ENCODE measurements at regions not wholly inside any gene's neighbourhood (a gene's known extent, or its start where the extent isn't known, plus 50 kb on each side); places are given as distances from the start of the nearest gene placed in this dataset.
A peak's percentile ranks its signal among the peaks of the same experiment; 100 is the strongest.

DNA sequence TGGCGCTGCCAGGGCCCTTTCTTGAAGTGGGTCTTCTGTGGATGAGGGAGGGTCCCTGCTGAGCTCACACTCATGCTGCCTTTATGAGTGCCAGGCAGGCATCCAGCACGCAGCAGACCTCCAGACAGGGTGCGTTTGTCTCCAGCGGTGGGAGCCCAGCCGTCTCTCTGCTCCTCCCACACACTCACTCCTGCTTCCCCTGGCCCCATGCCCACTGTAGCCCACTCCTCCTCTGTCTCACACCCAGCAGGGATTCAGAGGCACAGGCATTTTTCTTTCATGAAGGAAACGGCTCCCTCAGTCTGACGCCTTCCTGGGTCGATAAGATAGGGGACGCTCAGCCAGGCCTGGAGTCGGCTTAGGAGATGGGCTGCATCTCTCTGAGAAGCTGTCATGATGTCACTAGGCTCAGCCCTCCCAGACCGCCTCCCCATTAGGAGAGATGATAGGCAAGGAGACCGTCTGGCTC, 183.9 kb upstream of the NCAM1 start:
- no peak for DNase-seq (ENCODE audit: low spot score)
- in situ Hi-C loops (cut with HindIII; ENCODE audit: low sequenced_read_pairs): no loop called here

DNA sequence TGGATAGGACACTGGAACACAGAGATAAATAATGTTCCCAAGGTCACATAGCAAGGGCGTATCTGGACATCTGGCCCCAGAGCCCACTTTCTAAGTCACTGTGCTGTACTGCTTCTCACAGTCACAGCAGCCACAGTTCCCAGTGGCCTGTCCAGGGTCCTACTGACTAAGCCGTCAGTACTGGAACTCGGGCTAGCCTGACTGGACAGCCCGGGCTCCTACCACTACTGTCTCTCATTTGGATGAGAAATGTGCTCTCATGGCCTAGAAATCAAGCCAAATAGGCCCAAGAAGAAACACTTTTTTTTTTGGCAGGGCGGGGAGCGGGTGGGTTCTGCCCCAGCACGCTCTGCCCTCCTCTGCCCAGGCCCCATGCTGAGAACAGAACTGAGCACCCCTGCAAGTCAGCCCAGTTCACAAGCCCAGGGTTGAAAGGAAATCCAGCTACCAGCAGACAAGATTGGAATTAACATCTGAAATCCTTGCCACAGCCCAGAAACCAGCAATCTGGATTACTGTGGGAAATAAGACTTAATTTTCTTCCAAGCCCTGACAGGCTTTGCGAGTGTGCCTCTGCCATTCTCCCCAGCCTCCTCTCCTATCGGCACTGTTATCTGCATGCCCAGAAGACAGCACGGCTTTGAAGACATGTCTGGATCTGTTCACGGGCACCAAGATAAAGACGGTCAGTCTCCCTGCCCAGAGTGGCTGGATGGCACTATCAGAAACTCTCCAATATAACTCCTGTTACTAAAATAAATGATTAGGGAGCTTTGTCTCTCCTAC, 182.9 kb upstream of the NCAM1 start:
- in situ Hi-C loops (cut with HindIII; ENCODE audit: low sequenced_read_pairs): no loop called here
- no peak for DNase-seq (ENCODE audit: low spot score)

DNA sequence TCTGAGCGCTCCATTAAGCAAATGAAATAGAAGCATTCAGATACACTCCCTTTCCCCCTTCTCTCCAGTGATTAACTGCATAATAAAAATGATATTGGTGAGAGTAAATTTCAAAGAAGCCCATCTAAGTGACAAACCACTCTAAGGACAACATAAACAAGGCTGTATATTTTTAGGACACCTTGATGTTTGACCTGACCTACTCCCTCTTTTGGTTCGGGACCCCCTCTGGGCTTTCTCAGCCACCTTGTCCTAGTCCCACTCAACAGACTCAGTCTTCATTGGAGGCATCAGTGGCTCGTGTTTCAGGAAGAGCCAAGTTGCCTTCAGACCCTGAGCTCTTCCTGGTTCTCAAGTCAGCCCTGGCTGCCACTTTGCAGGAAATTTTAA, 182.3 kb upstream of the NCAM1 start:
- no peak for DNase-seq (ENCODE audit: low spot score)
- in situ Hi-C loops (cut with HindIII; ENCODE audit: low sequenced_read_pairs): no loop called here

DNA sequence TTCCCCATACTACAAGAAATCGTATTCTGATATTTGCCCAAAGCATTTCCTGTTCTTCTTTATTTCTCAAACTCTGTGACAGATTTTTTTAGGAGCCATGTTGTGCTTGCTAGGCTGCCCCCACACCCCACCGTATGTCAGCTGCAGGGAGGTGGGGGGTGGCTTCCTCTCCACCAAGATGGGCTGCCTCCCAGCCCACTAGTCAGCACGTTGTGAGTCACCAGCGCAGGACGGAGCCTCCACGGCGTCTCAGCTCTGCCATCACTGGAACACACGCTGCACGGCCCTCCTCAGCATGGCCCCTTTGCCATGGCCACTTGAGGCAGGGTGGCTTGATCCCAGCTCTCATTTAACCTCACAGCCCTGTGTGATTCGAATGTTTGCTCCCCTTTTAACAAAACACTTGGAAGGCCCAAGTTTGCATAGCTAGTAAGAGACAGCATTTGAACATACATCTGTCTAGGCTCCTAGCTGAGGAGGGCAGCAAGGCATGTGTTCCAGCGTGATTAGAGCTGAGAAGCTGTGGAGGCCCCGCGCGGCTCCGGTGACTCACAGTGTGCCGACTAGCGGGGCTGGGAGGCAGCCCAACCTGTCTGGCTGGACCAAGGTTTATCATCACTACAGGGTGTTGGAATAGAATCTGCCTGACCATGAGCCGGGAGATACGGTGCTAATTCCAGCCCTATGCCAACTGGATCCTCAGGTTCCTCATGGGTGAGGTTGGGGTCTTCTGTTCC, 180.7 kb upstream of the NCAM1 start:
- in situ Hi-C loops (cut with HindIII; ENCODE audit: low sequenced_read_pairs): no loop called here
- peak; percentile 42 for DNase-seq (ENCODE audit: low spot score)

DNA sequence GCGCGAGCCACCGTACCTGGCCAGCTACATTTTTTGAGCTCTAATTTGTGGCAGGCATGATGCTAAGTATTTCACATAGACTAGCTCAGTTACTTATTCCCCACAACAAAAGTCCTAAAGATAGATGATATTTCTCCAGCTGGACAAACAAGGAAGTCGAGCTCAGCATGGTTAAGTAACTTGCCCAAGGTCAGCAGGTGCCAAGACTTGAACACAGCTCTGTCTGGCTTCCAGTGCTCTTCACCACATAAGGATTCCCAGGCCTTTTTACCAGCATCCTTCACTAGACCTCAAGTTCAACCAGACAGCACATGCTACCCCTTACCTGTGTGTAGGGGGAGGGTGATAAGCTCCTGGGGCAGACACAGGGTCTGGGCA, 177.3 kb upstream of the NCAM1 start:
- DNase-seq (ENCODE audit: low spot score): no peak
- in situ Hi-C loops (cut with HindIII; ENCODE audit: low sequenced_read_pairs): no loop called here

DNA sequence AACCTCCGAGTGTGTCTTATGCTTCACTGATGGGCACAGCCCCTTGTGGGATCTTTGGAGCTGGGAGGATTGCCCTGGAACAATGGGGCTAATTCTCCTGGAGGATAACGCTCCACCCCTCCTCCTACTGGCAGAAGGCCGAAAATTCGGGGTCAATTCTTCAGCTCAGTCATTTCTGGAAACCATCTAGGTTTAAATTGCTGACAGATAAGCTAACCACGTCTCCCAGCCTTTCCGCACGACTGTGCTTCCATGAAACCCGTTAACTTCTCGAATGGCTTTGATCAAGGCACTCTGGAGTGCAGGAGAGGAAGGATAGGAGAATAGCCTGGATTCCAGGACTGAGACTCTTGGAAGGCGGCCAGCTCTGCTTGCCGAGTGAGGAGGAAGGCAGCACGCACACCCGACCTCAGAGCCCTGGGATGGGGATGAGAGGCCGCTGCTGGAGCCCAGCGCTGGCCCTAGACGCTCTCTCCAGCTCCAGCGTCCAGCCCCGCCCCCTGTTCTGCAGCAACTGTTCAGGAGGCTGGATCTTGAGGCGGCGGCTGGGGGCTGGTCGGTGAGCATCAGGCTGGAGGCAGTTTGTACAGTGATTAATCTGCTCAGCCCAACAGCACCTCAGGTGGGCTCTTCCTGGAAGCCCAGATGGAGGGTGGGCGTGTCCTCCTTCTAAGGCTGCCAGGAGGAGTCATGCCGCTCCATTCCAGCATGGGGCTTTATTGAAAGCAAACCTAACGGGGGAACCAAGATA, 176.7 kb upstream of the NCAM1 start:
- in situ Hi-C loops (cut with HindIII; ENCODE audit: low sequenced_read_pairs): no loop called here
- peak; percentile 62 for DNase-seq (ENCODE audit: low spot score)

DNA sequence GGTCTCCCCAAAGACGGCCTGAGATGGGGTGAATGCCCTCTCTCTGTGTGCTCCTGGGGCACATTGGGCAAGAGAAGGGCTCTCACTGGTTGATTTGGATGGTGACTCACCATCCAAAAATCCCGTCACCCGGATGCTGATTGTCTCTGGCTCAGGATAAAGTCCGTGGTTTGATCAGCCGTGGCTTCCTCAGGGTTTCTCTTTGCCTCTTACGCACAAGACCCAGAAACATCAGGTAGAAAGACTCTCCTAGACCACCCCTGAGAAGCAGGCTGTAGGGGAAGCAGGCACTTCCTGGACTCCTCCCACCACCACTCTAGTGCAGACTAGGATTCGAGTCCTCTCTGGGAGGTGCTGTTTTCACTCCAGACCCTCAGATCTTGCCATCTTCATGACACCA, 176.1 kb upstream of the NCAM1 start:
- in situ Hi-C loops (cut with HindIII; ENCODE audit: low sequenced_read_pairs): no loop called here
- peak; percentile 24 for DNase-seq (ENCODE audit: low spot score)

DNA sequence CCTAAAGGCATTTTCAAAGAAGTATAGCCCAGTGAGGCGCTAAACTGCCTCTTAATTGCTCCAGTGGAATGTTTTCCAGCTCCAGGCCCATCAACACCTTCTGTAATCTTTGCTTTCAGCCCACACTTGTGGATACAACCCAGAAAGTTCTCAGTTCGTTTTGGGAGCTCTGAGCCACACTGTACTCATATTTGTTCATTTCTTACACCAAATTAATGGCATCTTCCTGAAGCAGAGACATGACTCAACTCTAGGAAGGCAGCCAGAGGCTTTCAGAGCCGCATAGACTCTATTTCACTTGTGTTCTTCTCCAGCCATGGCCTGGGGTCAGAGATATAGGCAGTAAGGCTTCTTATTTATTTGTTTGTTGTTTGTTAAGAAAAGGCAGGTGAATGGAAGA, 175.5 kb upstream of the NCAM1 start:
- no peak for DNase-seq (ENCODE audit: low spot score)
- in situ Hi-C loops (cut with HindIII; ENCODE audit: low sequenced_read_pairs): no loop called here

DNA sequence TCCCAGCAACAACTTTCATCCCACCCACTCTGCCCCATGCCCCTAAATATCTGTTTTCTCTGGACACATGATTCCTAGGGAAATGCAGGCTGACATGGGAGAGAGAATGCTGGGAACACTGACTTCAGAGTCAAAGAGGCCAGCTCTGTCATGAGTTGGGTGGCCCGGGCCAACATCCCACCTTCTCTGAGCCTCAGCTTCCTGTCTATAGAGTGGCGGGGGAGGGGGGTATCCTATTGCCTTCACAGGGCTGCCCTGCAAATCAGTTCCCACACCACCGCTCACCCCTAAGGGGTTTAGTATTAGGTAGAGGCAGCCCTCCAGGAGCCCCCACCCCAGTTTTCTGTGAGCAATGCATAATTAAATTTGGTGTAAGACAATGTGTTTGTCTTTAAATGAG, 175.0 kb upstream of the NCAM1 start:
- in situ Hi-C loops (cut with HindIII; ENCODE audit: low sequenced_read_pairs): no loop called here
- no peak for DNase-seq (ENCODE audit: low spot score)

DNA sequence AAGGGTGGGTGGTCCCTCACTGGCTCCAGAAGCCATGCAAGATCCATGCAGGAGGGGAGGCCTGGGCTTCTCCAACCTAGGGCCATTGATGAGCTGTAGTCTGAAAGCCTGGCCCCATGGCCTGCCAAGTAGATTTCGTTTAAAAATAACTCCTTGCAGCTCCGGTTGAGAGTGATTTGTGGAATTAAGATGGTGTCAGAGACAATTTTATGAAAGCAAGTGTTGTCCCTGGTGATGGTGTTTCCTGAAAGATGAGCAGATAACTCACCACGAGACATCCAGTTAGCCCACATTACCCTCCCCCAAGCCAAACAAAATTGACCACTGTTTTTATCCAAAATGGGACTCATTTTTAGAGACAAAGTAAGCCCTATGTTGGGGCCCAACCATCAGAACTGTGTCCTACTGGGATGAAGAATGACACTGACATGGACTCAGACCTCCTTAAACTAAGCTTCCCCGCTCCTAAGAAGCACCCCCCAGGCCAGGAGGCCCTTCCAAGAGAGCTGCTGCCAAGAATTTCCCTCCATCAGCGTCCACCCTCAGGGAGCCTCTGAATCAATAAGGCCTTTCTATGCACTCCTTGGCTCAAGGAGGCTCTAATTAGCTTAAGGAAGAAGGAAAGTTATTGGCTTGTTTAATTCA, 174.2 kb upstream of the NCAM1 start:
- in situ Hi-C loops (cut with HindIII; ENCODE audit: low sequenced_read_pairs): no loop called here
- DNase-seq (ENCODE audit: low spot score): no peak

DNA sequence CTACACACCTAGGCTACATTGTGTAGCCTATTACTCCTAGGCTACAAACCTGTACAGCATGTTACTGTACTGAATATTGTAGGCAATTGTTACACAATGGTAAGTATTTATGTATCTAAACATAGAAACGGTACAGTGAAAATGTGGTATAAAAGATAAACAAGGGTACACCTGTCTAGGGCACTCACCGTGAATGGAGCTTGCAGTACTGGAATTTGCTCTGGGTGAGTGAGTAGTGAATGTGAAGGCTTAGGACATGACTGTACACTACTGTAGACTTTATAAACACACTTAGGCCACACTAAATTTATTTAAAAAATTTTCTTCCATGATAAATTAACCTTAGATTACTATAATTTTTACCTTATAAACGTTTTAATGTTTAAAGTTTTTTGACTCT, 171.7 kb upstream of the NCAM1 start:
- no peak for DNase-seq (ENCODE audit: low spot score)
- in situ Hi-C loops (cut with HindIII; ENCODE audit: low sequenced_read_pairs): no loop called here

DNA sequence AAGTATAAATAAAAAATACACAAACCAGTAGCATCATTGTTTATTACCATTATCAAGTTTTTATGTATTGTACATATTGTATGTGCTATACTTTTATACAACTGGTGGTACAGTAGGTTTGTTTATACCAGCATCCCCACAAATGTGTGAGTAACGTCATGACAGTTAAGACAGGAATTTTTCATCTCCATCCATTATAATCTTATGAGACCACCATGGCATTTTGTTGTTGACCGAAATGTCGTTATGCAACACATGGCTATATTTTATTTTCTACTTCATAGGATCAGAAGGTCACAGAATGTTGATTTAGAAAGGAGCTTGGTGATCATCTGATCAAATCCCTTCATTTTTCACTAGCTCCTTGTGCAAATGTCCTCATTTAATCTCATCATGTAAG, 170.9 kb upstream of the NCAM1 start:
- DNase-seq (ENCODE audit: low spot score): no peak
- in situ Hi-C loops (cut with HindIII; ENCODE audit: low sequenced_read_pairs): no loop called here

DNA sequence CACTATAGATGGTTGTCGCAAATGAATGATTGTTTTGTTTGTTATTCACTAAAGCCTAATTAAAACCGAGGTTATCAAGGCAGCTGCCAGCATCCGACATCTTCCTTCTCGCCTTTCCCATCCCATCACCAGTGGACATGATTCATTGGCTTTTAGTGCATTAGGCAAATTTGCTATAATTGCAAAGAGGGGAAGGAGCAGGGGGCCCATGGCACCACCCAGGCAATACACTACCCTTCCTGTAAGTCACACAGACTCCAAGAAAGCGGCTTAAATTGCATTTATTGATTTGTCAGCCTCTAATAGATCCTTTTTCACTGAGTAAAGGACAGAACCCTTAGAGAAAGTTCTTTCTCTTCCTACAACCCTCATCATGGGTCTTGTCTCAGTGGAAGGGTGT, 169.2 kb upstream of the NCAM1 start:
- in situ Hi-C loops (cut with HindIII; ENCODE audit: low sequenced_read_pairs): no loop called here
- DNase-seq (ENCODE audit: low spot score): no peak

DNA sequence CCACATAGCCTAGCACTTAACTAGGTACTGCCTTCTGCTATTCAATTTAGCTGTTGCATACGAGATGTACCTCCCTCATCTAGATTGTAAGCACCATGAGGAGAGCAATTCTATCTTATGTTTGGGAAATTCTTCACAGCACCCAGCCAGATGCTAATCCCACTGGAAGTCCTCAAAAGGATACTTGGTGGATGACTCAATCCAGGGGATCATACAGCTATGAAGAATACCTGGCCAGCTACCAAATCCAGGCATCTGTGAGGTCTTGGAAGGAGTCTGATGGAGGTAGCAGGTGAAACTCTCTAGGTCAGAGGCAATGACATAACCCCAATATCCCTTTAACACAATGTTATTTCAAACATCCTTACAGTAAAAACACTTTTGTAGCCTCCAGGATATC, 167.8 kb upstream of the NCAM1 start:
- in situ Hi-C loops (cut with HindIII; ENCODE audit: low sequenced_read_pairs): no loop called here
- no peak for DNase-seq (ENCODE audit: low spot score)

DNA sequence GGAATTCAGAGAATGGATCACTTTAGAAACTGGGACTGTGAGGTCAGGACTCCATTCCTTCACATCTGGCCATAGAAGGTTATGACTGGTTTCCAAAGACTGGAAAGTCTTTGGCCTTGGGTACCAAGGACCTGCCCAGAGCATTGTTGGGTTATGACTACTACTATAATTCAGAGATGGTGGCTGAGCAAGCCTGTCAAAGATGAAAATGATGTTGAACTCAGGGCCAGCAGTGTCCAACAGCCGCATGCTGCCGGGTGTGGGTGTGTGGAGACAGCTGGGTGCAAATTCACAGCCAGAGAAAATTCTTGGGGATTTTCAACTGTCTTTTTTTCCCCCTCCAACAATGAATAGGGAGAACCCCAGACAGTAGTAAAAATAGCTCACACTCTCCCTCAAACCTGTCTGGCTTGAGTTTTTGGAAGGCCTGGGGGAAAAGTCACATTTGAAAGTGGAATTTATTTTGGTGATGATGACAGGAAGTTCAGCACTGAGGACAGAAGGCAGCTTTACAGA, 166.8 kb upstream of the NCAM1 start:
- in situ Hi-C loops (cut with HindIII; ENCODE audit: low sequenced_read_pairs): no loop called here
- no peak for DNase-seq (ENCODE audit: low spot score)

DNA sequence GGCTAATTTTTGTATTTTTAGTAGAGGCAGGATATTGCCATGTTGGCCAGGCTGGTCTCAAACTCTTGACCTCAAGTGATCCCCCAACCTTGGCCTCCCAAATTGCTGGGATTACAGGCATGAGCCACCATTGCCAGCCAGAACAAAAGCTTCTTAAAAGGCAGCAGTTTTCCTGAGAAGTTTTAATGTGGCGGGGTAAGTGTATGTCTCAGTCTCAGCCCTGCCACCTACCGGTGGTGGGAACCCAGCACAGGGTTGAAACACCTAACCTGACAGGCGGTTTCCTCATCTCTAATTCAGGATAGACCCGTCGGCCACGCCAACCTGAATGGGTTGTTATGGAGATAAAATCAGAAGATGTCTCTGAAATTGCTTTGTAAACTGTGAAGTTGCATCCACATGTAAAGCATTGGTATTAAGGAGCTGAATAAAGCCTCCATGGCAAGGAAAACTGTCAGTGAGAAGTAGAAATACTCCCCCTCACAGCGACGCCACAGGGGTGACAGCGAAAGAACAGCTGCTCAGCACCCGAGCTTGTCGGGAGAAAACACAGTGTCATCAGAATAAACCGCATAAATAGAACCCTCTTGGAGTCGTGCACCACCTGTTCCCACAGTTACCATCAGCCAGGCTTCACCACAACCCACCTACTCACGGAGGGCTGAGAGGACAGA, 165.9 kb upstream of the NCAM1 start:
- in situ Hi-C loops (cut with HindIII; ENCODE audit: low sequenced_read_pairs): no loop called here
- no peak for DNase-seq (ENCODE audit: low spot score)

DNA sequence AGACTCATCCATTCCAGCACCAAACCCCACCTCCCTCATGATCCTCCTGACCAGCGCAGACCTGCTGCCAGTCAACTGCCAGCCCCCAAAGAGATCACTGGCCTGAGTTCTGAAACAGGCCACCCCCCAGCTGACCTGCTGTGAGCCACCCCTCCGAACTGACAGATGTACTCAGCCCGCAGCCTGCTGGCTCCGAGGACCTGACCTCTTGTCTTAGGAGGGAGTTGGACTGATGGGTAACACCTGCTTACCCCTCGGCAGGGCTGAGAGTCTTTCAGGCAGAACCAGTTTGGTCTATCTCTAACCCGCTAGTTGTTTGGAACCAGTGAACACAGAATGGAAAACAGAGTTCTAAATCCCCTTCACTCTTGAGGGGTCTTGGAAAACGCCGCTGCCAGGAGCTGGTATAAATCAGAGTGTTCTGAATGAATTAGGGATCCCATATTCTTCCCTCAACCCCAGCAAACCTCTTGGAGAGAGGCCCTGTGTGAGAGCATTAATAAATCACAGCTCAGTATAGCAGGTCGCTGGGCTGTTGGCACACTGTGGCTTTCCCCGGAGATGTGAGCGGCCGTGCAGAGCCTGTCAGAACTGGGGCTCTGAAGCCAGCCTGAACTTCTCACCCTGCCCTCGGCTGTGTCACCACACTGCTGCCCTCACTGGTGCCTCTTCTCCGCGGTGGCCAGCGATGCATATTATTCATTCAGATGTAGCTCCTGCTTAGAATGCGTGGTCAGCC, 165.1 kb upstream of the NCAM1 start:
- DNase-seq (ENCODE audit: low spot score): no peak

DNA sequence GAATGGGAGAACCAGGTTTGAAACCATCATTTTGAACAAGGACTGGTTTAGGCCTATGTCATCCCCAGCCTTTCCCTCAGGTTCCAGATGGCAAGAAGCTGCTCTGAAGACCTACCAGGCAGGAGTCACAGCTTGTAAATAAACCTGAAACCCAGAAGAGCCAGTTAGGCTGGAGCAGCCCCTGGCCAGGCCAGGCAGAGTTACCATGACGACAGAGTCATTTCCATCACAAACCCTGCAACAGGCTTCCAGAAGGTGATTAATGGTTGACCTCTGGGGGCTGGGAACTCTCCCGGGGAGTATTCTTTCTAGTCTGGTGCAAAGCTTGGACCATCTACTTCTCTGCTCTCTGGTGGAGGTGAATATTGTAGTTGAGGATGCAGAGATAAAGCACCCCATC, 164.1 kb upstream of the NCAM1 start:
- DNase-seq (ENCODE audit: low spot score): no peak
- in situ Hi-C loops (cut with HindIII; ENCODE audit: low sequenced_read_pairs): no loop called here

More for the DNA sequence above, 165.1 kb upstream of the NCAM1 start:
- in situ Hi-C loops (cut with HindIII; ENCODE audit: low sequenced_read_pairs): no loop called here
